HepG2 (cell line): ENCODE measurements at regions not wholly inside any gene's neighbourhood (a gene's known extent, or its start where the extent isn't known, plus 50 kb on each side); places are given as distances from the start of the nearest gene placed in this dataset.

Experiments
- ATF7-NPFF ChIP-seq: sonication (generic); formaldehyde crosslinking; IDR thresholded peaks from 2 replicates; pipeline ENCODE4 v1.8.1; 2023; ENCODE audit warnings: mild to moderate bottlenecking, low read depth, missing genetic modification reagents, moderate library complexity
- BATF2 ChIP-seq: sonication (generic); formaldehyde crosslinking; IDR thresholded peaks from 2 replicates; pipeline ENCODE4 v1.8.0; 2022; ENCODE audit warnings: mild to moderate bottlenecking, missing genetic modification reagents, moderate library complexity
- BHLHE40 ChIP-seq: IDR thresholded peaks from 2 replicates; pipeline ENCODE4 v1.6.1; 2011; ENCODE audit warnings: low read length, improper control_type of control experiment
- CREM ChIP-seq, 2 experiments: sonication (generic) in 1 of 2; formaldehyde crosslinking in 1 of 2; IDR thresholded peaks; 2 replicates each; pipeline versions ENCODE4 v1.4.0 to v1.6.1; 2016 to 2020; ENCODE audit warnings: antibody characterized with exemption in 1 of 2, mild to moderate bottlenecking in 1 of 2, missing genetic modification reagents in 1 of 2
- FOXA3 ChIP-seq: IDR thresholded peaks from 2 replicates; pipeline ENCODE4 v1.6.1; 2016; ENCODE audit warnings: missing genetic modification reagents, missing compliant biosample characterization
- GATA4 ChIP-seq: sonication (generic); IDR thresholded peaks from 2 replicates; pipeline ENCODE4 v1.6.1; 2016; ENCODE audit warnings: antibody characterized with exemption, low read depth, borderline replicate concordance
- HDAC1 ChIP-seq: sonication (generic); formaldehyde crosslinking; IDR thresholded peaks from 2 replicates; pipeline ENCODE4 v1.5.1; 2020; ENCODE audit warnings: mild to moderate bottlenecking, missing genetic modification reagents
- HMG20A ChIP-seq: IDR thresholded peaks from 2 replicates; pipeline ENCODE4 v1.6.1; 2016; ENCODE audit warnings: borderline replicate concordance
- KAT7 ChIP-seq: IDR thresholded peaks from 2 replicates; pipeline ENCODE4 v1.6.1; 2018; ENCODE audit warnings: borderline replicate concordance, missing compliant biosample characterization
- MNT ChIP-seq: fragments of 450-650 bp; IDR thresholded peaks from 2 replicates; pipeline ENCODE4 v1.6.1; 2016
- PITX1 ChIP-seq: sonication (generic); formaldehyde crosslinking; IDR thresholded peaks from 2 replicates; pipeline ENCODE4 v1.5.1; 2020; ENCODE audit warnings: mild to moderate bottlenecking, missing genetic modification reagents
- POLR2G ChIP-seq: fragments of 200-400 bp; formaldehyde crosslinking; IDR thresholded peaks from 2 replicates; pipeline ENCODE4 v1.6.1; 2018; ENCODE audit warnings: mild to moderate bottlenecking, low read depth, low read length, moderate library complexity
- RARA ChIP-seq: IDR thresholded peaks from 2 replicates; pipeline ENCODE4 v1.6.1; 2016; ENCODE audit warnings: missing genetic modification reagents, missing compliant biosample characterization
- RELA ChIP-seq: sonication (generic); formaldehyde crosslinking; IDR thresholded peaks from 2 replicates; pipeline ENCODE4 v1.4.0; 2020; ENCODE audit warnings: missing genetic modification reagents
- REXO4 ChIP-seq: sonication (generic); formaldehyde crosslinking; IDR thresholded peaks from 2 replicates; pipeline ENCODE4 v1.8.0; 2022; ENCODE audit warnings: missing genetic modification reagents, mild to moderate bottlenecking, borderline replicate concordance
- SALL1 ChIP-seq: sonication (generic); formaldehyde crosslinking; IDR thresholded peaks from 2 replicates; pipeline ENCODE4 v1.8.0; 2022; ENCODE audit warnings: mild to moderate bottlenecking, missing genetic modification reagents
- SIX1 ChIP-seq: sonication (generic); formaldehyde crosslinking; IDR thresholded peaks from 2 replicates; pipeline ENCODE4 v1.4.0; 2020; ENCODE audit warnings: missing genetic modification reagents, borderline replicate concordance
- TARDBP ChIP-seq: sonication (generic); formaldehyde crosslinking; IDR thresholded peaks from 2 replicates; pipeline ENCODE4 v1.8.0; 2022; ENCODE audit warnings: mild to moderate bottlenecking, missing genetic modification reagents
- ZMYM3 ChIP-seq: sonication (generic); formaldehyde crosslinking; IDR thresholded peaks from 2 replicates; pipeline ENCODE4 v1.5.1; 2020; ENCODE audit warnings: mild to moderate bottlenecking, missing genetic modification reagents
- ZNF142 ChIP-seq: sonication (generic); formaldehyde crosslinking; IDR thresholded peaks from 2 replicates; pipeline ENCODE4 v1.4.0; 2020; ENCODE audit warnings: missing genetic modification reagents
- ZNF329 ChIP-seq: sonication (generic); formaldehyde crosslinking; IDR thresholded peaks from 2 replicates; pipeline ENCODE4 v1.9.0; 2021; ENCODE audit warnings: low read depth, mild to moderate bottlenecking, missing genetic modification reagents
- ZNF367 ChIP-seq: sonication (generic); formaldehyde crosslinking; IDR thresholded peaks from 2 replicates; pipeline ENCODE4 v1.4.0; 2020; ENCODE audit warnings: missing genetic modification reagents, borderline replicate concordance
- ZSCAN22 ChIP-seq: sonication (generic); formaldehyde crosslinking; IDR thresholded peaks from 2 replicates; pipeline ENCODE4 v1.4.0; 2020; ENCODE audit warnings: mild to moderate bottlenecking, missing genetic modification reagents

- TF ChIP-seq MNT (no peak), BATF2 (CRISPR knock-in tag) (no peak), ZNF329 (CRISPR knock-in tag) (no peak), ZSCAN22 (CRISPR knock-in tag) (no peak), FOXA3 (CRISPR knock-in tag) (peak; percentile 85), ZNF142 (CRISPR knock-in tag) (no peak), ZNF367 (no peak), SIX1 (CRISPR knock-in tag) (peak; percentile 83; the same call in 1 of the 2 replicates), TARDBP (peak; percentile 32; the same call in 1 of the 2 replicates), ZMYM3 (CRISPR knock-in tag) (no peak), RELA (no peak), SALL1 (CRISPR knock-in tag) (no peak; the same call in 1 of the 2 replicates), ATF7-NPFF (no peak), REXO4 (no peak), POLR2G (no peak), HDAC1 (CRISPR knock-in tag) (peak; percentile 40; the same call in 1 of the 2 replicates), CREM (IDR thresholded peaks at IDR 0.05) (peak; percentile 91), CREM (CRISPR knock-in tag; IDR thresholded peaks at IDR 0.05) (no peak), PITX1 (CRISPR knock-in tag) (peak; percentile 59), RARA (CRISPR knock-in tag) (peak; percentile 92), GATA4 (peak; percentile 67; the same call in 1 of the 2 replicates), BHLHE40 (no peak), KAT7 (CRISPR knock-in tag) (no peak), HMG20A (CRISPR knock-in tag) (peak; percentile 86; the same call in 1 of the 2 replicates)
Observed at GRCh38 chr13:68380041-68380973, 1150.2 kb upstream of the PCDH9 start (continued).
